Subcutaneous abdominal adipose tissue (tissue), 5 donors: ENCODE measurements at regions not wholly inside any gene's neighbourhood (a gene's known extent, or its start where the extent isn't known, plus 50 kb on each side); places are given as distances from the start of the nearest gene placed in this dataset.

Experiments
- H3K27ac ChIP-seq: one replicate; pipeline ENCODE4 v1.7.0; 2013; ENCODE audit warnings: low read depth, mild to moderate bottlenecking, inconsistent platforms, low read length, moderate library complexity
- H3K27me3 ChIP-seq, 5 donors: one replicate each; pipeline ENCODE4 v1.7.0; 2013; ENCODE audit warnings: low read length in 5 of 5, inconsistent platforms in 1 of 5; ENCODE audit not compliant: control insufficient read depth in 5 of 5, insufficient read depth in 4 of 5
- H3K36me3 ChIP-seq, 5 donors: one replicate each; pipeline ENCODE4 v1.7.0; 2013; ENCODE audit warnings: low read length in 5 of 5; ENCODE audit not compliant: control insufficient read depth in 5 of 5, insufficient read depth in 5 of 5
- H3K4me1 ChIP-seq, 5 donors: one replicate each; pipeline ENCODE4 v1.7.0; 2013; ENCODE audit warnings: low read length in 5 of 5, mild to moderate bottlenecking in 3 of 5, moderate library complexity in 1 of 5; ENCODE audit not compliant: control insufficient read depth in 5 of 5, insufficient read depth in 5 of 5
- H3K4me3 ChIP-seq, 5 donors: one replicate each; pipeline ENCODE4 v1.7.0; 2013; ENCODE audit warnings: low read length in 5 of 5, low read depth in 1 of 5
- H3K9ac ChIP-seq, 5 donors: one replicate each; pipeline ENCODE4 v1.7.0; 2013; ENCODE audit warnings: low read length in 5 of 5, mild to moderate bottlenecking in 4 of 5, moderate library complexity in 3 of 5
- H3K9me3 ChIP-seq, 5 donors: one replicate each; pipeline ENCODE4 v1.7.0; 2013; ENCODE audit warnings: low read length in 5 of 5; ENCODE audit not compliant: control insufficient read depth in 5 of 5
- donor health status: healthy.
- donor health status: healthy.
- donor health status: healthy.
- donor health status: healthy.
- donor health status: healthy.

DNA sequence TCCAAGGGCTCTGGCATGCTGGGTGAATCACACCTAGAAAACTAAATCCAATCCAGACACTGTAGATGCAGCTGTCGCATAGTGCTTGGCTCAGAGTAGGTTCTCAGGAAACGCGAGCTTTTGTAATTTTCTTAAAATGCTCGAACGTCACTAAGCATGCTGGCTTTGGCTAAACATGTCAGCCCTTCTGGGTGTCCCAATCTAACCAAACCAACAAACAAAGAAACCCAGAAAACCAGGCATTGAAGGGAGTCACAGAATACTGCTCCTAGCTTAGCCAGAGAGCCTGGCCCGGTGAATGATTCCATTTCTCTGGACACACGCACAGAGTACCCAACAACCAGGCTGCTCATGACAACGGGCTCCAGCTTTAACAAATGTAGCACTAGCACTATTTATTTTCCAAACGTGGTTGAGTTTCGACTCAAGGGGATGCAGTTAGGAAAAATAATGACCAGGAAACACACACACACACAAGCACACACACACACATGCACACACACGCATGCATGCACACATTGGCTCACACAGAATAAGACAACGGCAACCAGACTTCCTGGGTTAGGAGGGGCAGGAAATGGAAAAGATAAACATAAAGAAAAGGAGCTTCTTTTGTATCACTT, 492.6 kb downstream of the MIAT start:
- no peaks in the 10 kb centered on the region for H3K27me3 ChIP-seq
- peaks cover 0 to 5% (median 0%) of the 10 kb centered on the region in 5 donors for H3K9me3 ChIP-seq

DNA sequence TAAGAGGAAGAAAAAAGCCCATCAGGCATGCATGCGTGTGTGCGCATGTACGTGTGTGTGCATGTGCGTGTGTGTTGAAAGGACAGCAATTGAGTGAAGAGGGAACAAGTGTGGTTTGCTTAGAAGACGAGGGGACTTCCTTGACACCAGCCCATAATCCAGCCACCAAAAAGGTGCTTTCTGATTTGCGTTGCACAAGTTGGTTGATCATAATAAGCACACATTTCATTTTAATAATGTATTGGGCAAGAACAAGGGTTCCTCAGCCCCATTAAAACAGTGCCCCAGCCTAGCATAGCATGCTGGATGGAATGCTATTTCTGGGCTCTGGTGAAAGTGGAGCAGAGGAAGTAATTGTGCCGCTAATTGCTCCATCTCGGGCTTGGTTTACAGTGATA, 493.2 kb downstream of the MIAT start:
- Histone ChIP-seq H3K27ac (peak overlapping the region; percentile 18), H3K9ac (no peak overlapping the region), H3K4me1 (peaks cover 4 to 23% (median 21%) of the 10 kb centered on the region in 5 donors), H3K36me3 (no peaks in the 10 kb centered on the region), H3K4me3 (peak overlapping the region in 2 of 5 donors; percentile 9 to 14), H3K27me3 (no peaks in the 10 kb centered on the region), H3K9me3 (peaks cover 0 to 5% (median 0%) of the 10 kb centered on the region in 5 donors)

More for the DNA sequence above, 492.6 kb downstream of the MIAT start:
- Histone ChIP-seq H3K9ac (no peak overlapping the region), H3K36me3 (no peaks in the 10 kb centered on the region), H3K4me1 (peaks cover 4 to 23% (median 21%) of the 10 kb centered on the region in 5 donors), H3K27ac (no peak overlapping the region), H3K4me3 (peak overlapping the region in 2 of 5 donors; percentile 9 to 14)

DNA sequence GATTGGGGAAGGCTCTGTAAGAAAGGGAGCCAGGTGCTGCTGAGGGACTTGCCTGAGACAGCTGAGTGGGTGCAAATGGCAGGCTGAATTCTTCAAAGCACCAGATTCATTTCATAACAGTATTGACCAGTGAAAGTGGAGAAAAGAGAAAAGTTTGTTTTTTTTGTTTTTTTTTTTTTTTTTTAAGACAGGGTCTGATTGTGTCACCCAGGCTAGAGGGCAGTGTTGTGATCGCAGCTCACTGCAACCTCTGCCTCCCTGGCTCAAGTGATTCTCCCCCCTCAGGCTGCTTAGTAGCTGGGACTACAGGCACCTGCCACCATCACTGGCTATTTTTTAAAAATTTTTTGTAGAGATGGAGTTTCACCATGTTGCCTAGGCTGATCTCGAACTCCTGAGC, 494.0 kb downstream of the MIAT start:
- peak overlapping the region; percentile 18 for H3K27ac ChIP-seq
- peaks cover 0 to 5% (median 0%) of the 10 kb centered on the region in 5 donors for H3K9me3 ChIP-seq
- H3K9ac ChIP-seq: no peak overlapping the region
- no peaks in the 10 kb centered on the region for H3K27me3 ChIP-seq
- peaks cover 4 to 23% (median 21%) of the 10 kb centered on the region in 5 donors for H3K4me1 ChIP-seq
- H3K36me3 ChIP-seq: no peaks in the 10 kb centered on the region
- no peak overlapping the region for H3K4me3 ChIP-seq

DNA sequence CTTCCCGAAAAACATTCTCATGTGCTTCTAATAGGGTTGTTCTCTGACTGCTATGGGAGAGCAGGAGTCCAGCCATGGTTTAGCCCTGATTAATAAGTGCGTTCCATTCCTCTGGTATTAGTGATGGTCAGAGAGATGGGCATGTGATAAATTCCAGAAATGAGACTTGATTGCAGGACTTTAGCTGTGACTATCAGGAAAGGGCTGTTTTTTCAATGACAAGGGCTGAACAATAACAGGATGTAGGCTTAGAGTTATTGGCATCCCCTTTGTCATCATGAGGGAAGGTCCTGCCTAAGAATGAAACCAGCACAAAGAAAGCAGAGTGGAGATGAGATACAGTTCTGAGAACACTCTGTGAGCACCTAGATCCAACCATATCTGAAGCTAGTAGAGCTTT, 494.6 kb downstream of the MIAT start:
- Histone ChIP-seq H3K9me3 (peaks cover 0 to 5% (median 0%) of the 10 kb centered on the region in 5 donors), H3K36me3 (no peaks in the 10 kb centered on the region), H3K4me3 (no peak overlapping the region), H3K4me1 (peaks cover 4 to 23% (median 21%) of the 10 kb centered on the region in 5 donors), H3K27ac (no peak overlapping the region), H3K27me3 (no peaks in the 10 kb centered on the region), H3K9ac (no peak overlapping the region)

DNA sequence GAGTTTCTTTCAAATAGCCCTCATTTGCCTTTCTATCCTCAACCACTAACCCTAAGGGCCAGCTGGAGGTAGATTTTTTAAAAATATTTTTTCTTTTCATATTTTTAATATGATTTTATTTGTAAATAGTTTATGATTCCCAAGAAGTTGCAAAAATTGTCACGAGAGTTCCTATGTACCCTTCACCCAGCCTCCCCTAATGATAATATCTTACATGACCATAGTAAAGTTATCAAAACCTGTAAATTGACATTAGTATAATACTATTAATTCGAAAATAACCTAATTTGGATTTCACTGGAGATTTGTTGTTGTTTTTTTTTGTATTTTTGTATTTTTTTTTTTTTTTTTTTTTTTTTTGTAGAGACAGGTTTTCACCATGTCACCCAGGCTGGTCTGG, 495.5 kb downstream of the MIAT start:
- Histone ChIP-seq H3K9ac (no peak overlapping the region), H3K27me3 (no peaks in the 10 kb centered on the region), H3K27ac (no peak overlapping the region), H3K4me3 (no peak overlapping the region), H3K4me1 (peaks cover 4 to 29% (median 23%) of the 10 kb centered on the region in 5 donors), H3K9me3 (peaks cover 0 to 5% (median 0%) of the 10 kb centered on the region in 5 donors), H3K36me3 (no peaks in the 10 kb centered on the region)

DNA sequence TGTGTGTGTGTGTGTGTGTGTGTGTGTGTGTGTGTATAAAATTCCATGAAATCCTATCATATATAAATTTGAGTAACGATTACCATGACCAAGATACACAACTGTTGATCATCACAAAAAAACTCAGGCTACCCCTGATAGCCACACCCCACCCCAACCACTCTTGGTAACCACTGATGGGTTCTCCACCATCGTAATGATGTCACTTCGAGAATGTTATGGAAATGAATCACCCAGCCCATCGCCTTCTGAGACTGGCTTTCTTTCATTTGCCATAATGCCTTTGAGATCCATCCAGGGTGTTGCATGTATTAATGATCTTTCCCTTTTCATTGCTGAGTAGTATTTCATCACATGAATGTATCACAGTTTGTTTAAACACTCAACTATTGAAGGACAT, 496.0 kb downstream of the MIAT start:
- H3K9me3 ChIP-seq: peaks cover 0 to 5% (median 0%) of the 10 kb centered on the region in 5 donors
- H3K9ac ChIP-seq: no peak overlapping the region
- H3K4me3 ChIP-seq: no peak overlapping the region
- no peaks in the 10 kb centered on the region for H3K27me3 ChIP-seq
- no peak overlapping the region for H3K27ac ChIP-seq
- H3K36me3 ChIP-seq: no peaks in the 10 kb centered on the region
- H3K4me1 ChIP-seq: peaks cover 4 to 33% (median 23%) of the 10 kb centered on the region in 5 donors

DNA sequence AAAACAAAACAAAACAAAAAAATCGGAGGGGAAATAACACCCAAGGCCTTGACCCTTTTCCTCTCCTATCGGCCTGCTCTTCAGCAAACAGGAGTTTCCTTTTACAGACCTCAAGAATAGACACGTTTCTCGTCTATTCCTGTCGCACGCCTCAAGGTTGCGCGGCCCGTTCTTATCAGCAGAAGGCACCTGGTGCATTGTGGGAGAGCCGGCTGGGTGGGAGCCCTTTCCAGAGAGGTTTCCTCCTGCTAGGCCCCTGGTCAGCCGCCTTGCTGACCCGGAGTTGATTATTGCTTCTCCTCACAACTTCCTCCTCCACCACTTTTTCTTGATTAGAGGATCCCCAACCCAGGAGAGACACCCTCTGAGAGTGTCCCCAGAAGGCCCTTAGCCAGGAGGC, 497.3 kb downstream of the MIAT start:
- Histone ChIP-seq H3K9ac (no peak overlapping the region), H3K36me3 (no peaks in the 10 kb centered on the region), H3K4me3 (no peak overlapping the region), H3K27me3 (peaks cover 0 to 3% (median 0%) of the 10 kb centered on the region in 5 donors), H3K4me1 (peaks cover 4 to 32% (median 22%) of the 10 kb centered on the region in 5 donors), H3K9me3 (peaks cover 0 to 5% (median 0%) of the 10 kb centered on the region in 5 donors), H3K27ac (no peak overlapping the region)

DNA sequence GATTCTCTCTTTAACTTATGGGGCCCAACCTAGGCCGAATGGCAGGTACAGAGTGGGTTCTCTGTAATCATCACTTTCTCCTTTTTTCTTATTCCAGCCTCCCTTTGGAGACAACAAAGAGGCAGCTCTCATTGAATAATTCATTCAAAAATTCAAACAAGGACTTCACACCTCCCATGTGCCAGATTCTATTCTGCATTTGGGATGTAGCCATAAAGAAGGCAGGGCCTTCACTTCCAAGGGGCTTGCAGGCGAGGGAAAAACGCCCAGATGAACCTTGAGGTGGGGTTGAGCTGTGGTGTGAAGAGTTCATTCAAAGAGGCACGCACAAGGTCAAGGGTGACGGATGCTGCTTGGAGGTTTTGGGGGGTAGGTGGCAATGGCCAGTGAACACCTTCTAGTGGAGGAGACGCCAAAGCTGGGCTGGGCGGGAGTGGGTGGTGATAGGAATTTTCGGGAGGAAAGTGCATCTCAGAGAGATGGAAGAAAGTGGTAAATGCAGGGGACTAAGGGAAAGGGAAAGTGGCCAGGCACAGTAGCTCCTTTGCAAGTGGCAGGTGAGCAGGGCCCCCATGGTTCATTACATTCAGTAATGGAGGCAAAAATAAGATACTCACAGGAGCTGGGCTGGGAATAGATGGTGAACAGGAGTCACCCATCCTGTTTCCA, 499.6 kb downstream of the MIAT start:
- Histone ChIP-seq H3K27ac (no peak overlapping the region), H3K9me3 (peaks cover 0 to 5% (median 0%) of the 10 kb centered on the region in 5 donors), H3K9ac (no peak overlapping the region), H3K4me3 (no peak overlapping the region), H3K4me1 (peaks cover 0 to 11% (median 5%) of the 10 kb centered on the region in 5 donors), H3K36me3 (no peaks in the 10 kb centered on the region), H3K27me3 (peaks cover 0 to 3% (median 0%) of the 10 kb centered on the region in 5 donors)

DNA sequence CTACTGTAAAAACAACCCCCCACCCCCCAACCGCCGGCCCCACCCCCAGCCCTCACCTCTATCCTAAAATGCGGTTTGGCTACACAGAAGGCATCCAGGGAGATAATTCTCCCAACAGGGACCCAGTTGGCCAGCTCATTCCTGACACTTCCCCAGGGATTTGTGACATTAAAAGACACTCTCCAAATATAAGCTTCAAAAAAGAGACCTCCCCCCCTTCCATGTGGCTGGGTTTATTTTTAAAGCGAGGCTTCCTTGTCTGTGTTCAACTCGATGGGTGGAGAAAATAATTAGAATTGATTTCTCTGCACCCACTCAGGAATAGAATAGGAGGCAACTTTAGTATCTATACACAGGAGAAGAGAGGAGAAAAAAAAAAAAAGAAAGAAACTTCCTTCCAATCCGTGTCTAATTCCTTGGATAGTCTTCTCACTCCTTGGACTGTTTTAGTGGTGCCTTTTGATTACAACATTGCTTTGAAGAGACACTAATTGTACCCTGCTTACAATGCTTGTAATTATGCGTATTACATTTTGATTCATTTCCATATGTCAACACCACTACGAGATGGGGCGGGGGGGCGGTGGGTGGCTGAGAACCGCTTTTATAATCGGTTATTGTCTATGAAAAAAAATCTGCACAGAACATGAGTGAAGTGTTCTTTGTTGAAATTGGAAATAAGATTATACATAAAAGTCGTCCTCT, 500.4 kb downstream of the MIAT start:
- peaks cover 0 to 11% (median 5%) of the 10 kb centered on the region in 5 donors for H3K4me1 ChIP-seq
- H3K27ac ChIP-seq: no peak overlapping the region
- H3K9me3 ChIP-seq: peaks cover 0 to under 1% (median 0%) of the 10 kb centered on the region in 5 donors
- no peaks in the 10 kb centered on the region for H3K36me3 ChIP-seq
- H3K27me3 ChIP-seq: peaks cover 0 to 3% (median 0%) of the 10 kb centered on the region in 5 donors
- no peak overlapping the region for H3K9ac ChIP-seq
- no peak overlapping the region for H3K4me3 ChIP-seq

DNA sequence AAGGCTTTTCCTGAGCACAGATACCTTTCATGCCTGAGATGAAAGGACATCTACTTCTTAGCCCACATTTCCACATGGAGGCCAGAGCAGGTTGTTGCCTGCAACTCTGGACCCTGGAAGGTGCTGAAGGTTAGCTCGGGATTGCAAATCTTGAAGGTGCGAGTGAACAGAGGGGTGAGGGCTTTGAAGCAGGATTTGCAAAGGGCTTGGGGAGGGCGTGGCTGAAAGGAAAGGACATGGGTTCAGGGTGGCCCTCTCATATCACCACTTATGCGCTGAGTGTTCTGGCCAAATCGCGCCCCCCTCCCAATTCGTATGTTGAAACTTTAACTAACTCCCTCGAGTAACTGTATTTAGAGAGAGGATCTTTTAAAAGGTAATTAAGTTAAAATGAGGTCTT, 501.6 kb downstream of the MIAT start:
- no peaks in the 10 kb centered on the region for H3K9me3 ChIP-seq
- H3K4me1 ChIP-seq: peaks cover 0 to 11% (median 5%) of the 10 kb centered on the region in 5 donors
- H3K4me3 ChIP-seq: no peak overlapping the region
- H3K27me3 ChIP-seq: peaks cover 0 to 3% (median 0%) of the 10 kb centered on the region in 5 donors
- H3K36me3 ChIP-seq: no peaks in the 10 kb centered on the region
- H3K27ac ChIP-seq: no peak overlapping the region
- no peak overlapping the region for H3K9ac ChIP-seq
